AG09319 (cell line): ENCODE measurements at regions not wholly inside any gene's neighbourhood (a gene's known extent, or its start where the extent isn't known, plus 50 kb on each side); places are given as distances from the start of the nearest gene placed in this dataset.
A peak's percentile ranks its signal among the peaks of the same experiment; 100 is the strongest.
"Not testable (repeated sequence)": the region's sequence is repeated elsewhere in the genome, so short reads cannot be mapped to it uniquely, and the experiment has no call there.

Source experiments
- DNase-seq: peaks from one replicate; pipeline ENCODE4 v3.0.0-alpha.2; 2010; ENCODE audit warnings: low read depth; ENCODE audit errors: extremely low read depth
- TF ChIP-seq, protein P1 (sequence below): IDR thresholded peaks from 2 replicates; pipeline ENCODE4 v1.5.1; 2011; ENCODE audit warnings: low read depth, mild to moderate bottlenecking, inconsistent platforms, low read length, moderate library complexity

DNA sequence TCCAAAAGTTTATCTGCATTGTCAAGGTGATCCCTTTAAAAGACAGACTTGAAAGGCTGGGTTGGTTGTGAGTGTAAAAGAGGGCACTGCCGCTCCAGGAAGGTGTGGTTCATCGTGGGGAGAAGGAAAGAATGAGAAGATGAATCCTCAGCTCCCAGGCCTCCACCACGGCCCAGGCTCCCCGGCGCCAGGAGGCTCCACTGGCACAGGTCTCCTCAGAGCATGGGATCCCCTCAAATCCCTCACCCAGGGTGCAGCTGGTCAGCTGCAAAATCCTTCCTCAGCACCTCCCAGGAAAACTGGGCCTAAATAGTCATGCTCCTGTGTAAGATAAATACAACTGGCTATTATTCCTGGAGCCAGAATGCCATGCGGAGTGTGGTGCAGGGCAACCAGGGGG lies 221.1 kb downstream of the ZNF516 start:
- DNase-seq, result no peak
- TF ChIP-seq, protein P1, sequence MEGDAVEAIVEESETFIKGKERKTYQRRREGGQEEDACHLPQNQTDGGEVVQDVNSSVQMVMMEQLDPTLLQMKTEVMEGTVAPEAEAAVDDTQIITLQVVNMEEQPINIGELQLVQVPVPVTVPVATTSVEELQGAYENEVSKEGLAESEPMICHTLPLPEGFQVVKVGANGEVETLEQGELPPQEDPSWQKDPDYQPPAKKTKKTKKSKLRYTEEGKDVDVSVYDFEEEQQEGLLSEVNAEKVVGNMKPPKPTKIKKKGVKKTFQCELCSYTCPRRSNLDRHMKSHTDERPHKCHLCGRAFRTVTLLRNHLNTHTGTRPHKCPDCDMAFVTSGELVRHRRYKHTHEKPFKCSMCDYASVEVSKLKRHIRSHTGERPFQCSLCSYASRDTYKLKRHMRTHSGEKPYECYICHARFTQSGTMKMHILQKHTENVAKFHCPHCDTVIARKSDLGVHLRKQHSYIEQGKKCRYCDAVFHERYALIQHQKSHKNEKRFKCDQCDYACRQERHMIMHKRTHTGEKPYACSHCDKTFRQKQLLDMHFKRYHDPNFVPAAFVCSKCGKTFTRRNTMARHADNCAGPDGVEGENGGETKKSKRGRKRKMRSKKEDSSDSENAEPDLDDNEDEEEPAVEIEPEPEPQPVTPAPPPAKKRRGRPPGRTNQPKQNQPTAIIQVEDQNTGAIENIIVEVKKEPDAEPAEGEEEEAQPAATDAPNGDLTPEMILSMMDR, result no peak

DNA sequence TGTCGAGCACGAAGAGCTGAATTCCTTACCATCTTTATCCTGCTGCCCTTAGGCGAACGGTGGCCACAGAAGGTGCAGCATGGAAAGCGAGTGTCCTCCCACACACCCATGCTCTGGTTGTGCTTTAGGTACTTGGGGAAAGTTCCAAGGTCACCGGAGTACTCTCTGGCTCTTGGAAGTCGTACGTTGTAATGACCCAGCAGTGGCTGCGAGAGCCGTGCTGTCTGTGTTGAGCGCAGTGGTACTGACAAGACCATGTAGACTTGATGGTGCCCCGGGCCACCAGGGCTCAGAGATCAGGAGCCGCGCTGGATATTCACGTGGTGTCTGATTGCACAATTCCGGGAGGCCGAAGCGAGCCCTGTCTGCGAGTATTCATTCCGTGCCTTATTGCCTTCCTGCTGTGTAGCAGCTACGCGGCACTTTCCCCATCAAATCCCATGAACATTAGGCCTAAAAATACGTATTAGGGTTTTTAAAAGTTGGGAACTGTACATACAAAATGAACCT lies 222.0 kb downstream of the ZNF516 start:
- TF ChIP-seq, protein P1, result no peak
- DNase-seq, result no peak

DNA sequence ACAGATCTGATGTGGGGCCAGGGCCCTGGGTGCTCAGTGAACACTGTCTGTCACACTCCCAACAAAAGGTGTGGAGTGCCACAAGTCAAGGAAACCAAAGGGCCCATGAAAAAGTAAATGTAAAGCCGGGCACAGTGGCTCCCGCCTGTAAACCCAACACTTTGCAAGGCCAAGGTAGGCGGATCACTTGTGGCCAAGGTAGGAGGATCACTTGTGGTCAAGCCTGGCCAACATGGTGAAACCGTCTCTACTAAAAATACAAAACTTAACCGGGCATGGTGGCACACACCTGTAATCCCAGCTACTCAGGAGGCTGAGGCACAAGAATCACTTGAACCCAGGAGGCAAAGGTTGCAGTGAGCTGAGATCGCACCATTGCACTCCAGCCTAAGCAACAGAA lies 227.6 kb downstream of the ZNF516 start:
- DNase-seq, result not testable (repeated sequence)

DNA sequence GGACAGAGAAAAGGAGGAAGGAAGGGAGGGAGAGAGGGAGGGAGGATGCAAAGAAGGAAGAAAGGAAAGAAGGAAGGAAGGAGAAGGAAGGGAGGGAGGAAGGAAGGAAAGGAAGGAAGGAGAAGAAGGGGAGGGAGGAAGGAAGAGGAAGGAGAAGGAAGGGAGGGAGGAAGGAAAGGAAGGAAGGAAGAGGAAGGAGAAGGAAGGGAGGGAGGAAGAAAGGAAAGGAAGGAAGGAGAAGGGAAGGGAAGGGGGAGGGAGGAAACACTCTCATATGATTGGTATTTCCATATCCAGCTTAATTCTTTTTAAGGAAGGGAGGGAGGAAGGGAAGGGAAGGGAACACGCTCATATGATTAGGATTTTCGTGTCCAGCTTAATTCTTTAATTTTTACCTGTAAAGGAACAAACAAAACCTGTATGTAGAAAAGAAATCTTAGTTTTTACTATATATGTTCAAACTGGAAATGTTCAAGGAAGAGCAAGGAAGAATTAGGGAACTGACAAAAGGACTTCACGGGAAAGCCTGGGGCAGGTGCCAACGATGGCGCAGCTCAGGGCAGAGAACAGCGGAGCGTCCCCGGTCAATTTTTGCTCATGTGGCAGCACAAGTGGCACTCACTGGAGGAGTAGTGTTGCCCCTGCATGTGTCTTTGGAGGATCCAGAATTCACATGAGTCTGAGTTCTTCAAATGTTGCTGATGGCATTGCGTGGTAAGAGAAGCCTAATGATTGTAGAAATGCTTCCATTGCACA lies 228.6 kb downstream of the ZNF516 start:
- TF ChIP-seq, protein P1, result no peak
- no peak for DNase-seq

DNA sequence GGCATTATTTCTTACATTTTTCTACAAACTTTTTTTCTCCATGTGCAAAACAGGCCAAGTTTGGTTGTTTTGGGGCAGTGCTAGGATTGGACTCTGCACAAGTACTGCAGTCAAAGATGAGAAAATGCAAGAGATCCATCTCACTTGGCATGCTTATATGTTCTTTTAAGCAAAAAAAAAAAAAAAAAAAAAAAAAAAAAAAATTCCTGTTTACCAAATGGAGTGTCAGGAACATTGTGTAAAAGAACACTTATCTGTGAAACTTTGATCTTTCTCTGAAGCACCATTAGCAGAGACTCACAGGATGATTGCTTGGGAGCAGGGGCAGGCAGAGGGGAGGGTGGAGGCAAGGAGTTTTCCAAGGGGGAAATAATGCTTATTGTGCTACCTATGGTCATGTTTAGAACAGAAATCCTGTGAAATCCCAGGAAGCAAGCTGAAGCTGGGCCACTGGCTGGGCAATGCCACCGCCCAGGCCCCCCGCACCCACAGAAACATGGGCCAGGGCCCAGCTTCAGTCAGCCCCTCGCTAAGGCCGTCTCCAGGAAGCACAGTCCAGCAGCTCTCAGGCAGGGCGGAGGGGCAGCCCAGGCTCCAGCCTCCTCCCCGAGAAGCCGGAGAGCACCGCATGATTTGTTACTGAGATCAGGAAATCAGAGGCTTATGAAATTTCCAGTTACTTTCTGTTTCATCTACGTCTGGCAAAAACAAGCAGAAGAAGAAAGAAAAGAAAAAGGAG lies 229.4 kb downstream of the ZNF516 start:
- DNase-seq, result peak; percentile 4
- TF ChIP-seq, protein P1, result no peak

DNA sequence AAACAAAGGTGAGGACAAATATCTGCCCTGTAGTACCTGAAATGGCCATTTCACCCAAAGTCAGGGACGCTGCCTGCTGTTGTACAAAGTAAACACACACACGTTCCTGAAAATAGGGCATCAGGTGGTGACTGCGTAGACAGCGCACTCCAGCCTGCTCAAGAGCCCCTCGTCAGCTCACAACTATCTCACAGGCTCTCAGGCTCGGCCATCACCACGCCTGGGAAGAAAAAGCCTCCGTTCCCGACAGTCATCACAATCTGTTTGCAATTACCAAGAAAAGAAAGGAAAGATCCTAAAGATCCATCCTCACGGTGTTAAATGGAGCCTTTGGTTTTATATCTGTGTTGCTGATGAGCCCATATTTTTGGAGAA lies 230.2 kb downstream of the ZNF516 start:
- DNase-seq, result no peak
- TF ChIP-seq, protein P1, result no peak

DNA sequence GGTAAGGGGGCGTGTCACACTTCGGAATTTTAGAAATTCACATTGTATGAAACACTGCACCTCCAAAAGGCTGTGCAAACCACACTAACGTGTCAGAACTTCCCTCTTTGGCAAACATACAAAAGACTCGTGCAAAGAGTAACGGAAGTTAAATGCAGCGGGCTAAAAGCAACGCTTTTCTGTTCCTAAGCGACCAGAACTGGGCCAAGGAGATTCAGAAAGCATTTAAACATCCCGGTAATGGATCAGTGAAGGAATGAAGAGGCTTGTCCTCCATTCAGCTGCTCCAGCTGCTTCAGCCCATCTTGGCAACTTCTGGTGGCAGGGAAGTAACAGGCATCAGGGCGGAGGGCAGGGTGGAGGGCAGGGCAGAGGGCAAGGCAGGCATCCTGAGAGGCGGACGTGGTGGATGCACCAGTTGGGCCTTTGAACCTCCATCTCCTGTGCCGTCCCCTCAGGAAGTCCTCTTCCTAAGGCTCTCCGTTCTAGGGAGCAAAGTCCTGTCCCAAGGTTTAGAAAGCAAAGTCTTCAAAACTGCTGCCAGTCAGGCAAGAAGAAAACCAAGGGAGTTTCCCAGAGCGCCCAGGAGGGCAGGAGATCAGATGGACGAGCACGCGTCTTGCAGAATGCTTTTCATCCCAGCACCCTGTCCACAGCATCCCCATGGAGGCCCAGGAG lies 230.7 kb downstream of the ZNF516 start:
- DNase-seq, result no peak
- TF ChIP-seq, protein P1, result no peak
